Muscle of leg (tissue), 3 donors: ENCODE measurements at regions not wholly inside any gene's neighbourhood (a gene's known extent, or its start where the extent isn't known, plus 50 kb on each side); places are given as distances from the start of the nearest gene placed in this dataset.
A peak's percentile ranks its signal among the peaks of the same experiment; 100 is the strongest.

Source experiments
- DNase-seq: peaks from one replicate; pipeline ENCODE4 v3.0.0; 2013
- H3K27ac ChIP-seq: one replicate; pipeline ENCODE4 v1.5.1; 2013; ENCODE audit warnings: mild to moderate bottlenecking, low read length, control low read depth
- H3K27me3 ChIP-seq: one replicate; pipeline ENCODE4 v1.6.1; 2013; ENCODE audit warnings: low read length; ENCODE audit not compliant: control insufficient read depth, insufficient read depth
- H3K36me3 ChIP-seq: one replicate; pipeline ENCODE4 v1.6.1; 2013; ENCODE audit warnings: low read length; ENCODE audit not compliant: control insufficient read depth, insufficient read depth
- H3K4me1 ChIP-seq: one replicate; pipeline ENCODE4 v1.6.1; 2013; ENCODE audit warnings: low read length; ENCODE audit not compliant: control insufficient read depth, insufficient read depth
- H3K4me3 ChIP-seq: one replicate; pipeline ENCODE4 v1.5.1; 2013; ENCODE audit warnings: low read length, control low read depth
- H3K9me3 ChIP-seq: replicated peaks from 2 replicates; pipeline ENCODE4 v1.6.1; 2013; ENCODE audit warnings: low read depth, low read length; ENCODE audit not compliant: control insufficient read depth
- WGBS: methylation state at CpG from one replicate; pipeline ENCODE4 v1.1.5; 2013; ENCODE audit warnings: missing lambda C conversion rate; ENCODE audit not compliant: insufficient coverage; 5-methylcytosine and 5-hydroxymethylcytosine counted together

DNA sequence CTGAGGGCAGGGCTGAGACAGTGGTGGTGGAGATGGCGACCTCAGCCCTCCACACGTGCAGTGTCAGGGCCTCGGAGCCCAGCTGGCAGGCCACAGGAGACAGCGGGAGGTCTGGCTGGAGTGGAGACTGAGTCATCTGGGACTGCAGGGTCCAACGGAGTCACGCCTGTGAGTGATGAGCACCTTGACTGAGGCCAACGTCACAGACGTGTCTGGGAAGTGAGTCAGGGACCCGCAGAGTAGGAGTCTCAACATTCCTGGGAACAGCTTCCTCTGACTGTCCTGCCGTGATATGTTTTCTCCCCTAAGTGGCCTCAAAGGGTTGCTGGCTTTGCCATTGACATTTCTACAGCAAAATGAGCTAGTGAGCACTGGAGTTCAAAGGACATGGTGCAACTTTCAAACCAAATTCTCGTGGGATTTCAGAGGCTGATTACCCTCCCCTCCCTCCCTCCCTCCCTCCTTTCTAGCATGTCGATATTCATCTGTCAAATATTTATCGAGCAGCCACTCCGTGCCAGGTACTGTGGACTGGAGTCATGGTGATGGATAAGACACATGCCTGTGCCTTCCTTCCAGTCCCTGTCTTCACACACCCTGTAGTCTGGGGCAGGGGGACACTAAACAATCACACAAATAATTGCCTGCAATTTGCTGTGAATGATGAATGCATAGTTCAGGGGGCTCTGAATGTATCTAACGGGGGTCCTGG is 53.3 kb upstream of the AMOTL2 start:
- 34% methylated on average over 10 of the region's 15 CpGs for WGBS
- Histone ChIP-seq H3K27me3 (no peaks in the 10 kb centered on the region), H3K9me3 (no peaks in the 10 kb centered on the region), H3K4me3 (no peak overlapping the region), H3K27ac (no peak overlapping the region), H3K4me1 (peaks cover 18% of the 10 kb centered on the region), H3K36me3 (no peaks in the 10 kb centered on the region)
- peak; percentile 49 for DNase-seq

- H3K9me3 ChIP-seq, result no peaks in the 10 kb centered on the region
- no peaks in the 10 kb centered on the region for H3K27me3 ChIP-seq
- peaks cover 18% of the 10 kb centered on the region for H3K4me1 ChIP-seq
- WGBS, result 73% methylated on average over 3 of the region's 9 CpGs
- no peak for DNase-seq
- H3K4me3 ChIP-seq, result no peak overlapping the region
- no peaks in the 10 kb centered on the region for H3K36me3 ChIP-seq
- no peak overlapping the region for H3K27ac ChIP-seq
These were observed 52.5 kb upstream of the AMOTL2 start for GRCh38 chr3:134426660-134427181.

DNA sequence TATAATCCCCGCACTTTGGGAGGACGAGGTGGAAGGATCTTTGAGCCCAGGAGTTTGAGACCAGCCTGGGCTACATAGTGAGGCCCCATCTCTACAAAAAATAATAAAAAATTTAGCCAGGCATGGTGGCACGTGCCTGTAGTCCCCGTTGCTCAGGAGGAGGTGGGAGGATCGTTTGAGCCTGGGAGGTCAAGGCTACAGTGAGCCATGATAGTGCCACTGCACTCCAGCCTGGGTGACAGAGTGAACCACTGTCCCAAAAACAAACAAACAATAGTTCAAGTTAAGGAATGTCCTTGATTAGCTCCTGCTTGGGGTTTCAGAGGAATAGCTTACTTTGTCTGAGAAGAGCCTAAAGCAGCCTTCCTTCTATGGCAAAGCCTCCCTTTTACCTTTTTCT is 51.7 kb upstream of the AMOTL2 start:
- Histone ChIP-seq H3K27ac (no peak overlapping the region), H3K4me3 (no peak overlapping the region), H3K9me3 (no peaks in the 10 kb centered on the region), H3K27me3 (no peaks in the 10 kb centered on the region), H3K4me1 (peaks cover 18% of the 10 kb centered on the region), H3K36me3 (no peaks in the 10 kb centered on the region)
- DNase-seq, result no peak
- WGBS, result no CpG with 5 or more reads among the region's 5 CpGs
